ENCODE measurements at regions not wholly inside any gene's neighbourhood (a gene's known extent, or its start where the extent isn't known, plus 50 kb on each side); places are given as distances from the start of the nearest gene placed in this dataset.
"Not testable (repeated sequence)": the region's sequence is repeated elsewhere in the genome, so short reads cannot be mapped to it uniquely, and the experiment has no call there.

- no peak overlapping the region for H3K4me3 ChIP-seq (replicated peaks in 1 of 4; ENCODE audit: control extremely low read depth in 1 of 4, insufficient read depth in 1 of 4, low read depth in 3 of 4, low read length in 4 of 4)
- no peaks in the 10 kb centered on the region for H3K36me3 ChIP-seq (ENCODE audit: control insufficient read depth, insufficient read depth, low read length)
- no peaks in the 10 kb centered on the region for H3K4me1 ChIP-seq (ENCODE audit: control insufficient read depth, extremely low read depth, insufficient read depth, low read length)
- H3K27me3 ChIP-seq (ENCODE audit: control insufficient read depth, insufficient read depth, low read length) = no peaks in the 10 kb centered on the region
- H3K27ac ChIP-seq (ENCODE audit: insufficient read depth, low read length) = no peak overlapping the region
- no peak for DNase-seq (ENCODE audit: low read depth in 2 of 2)
- no peaks in the 10 kb centered on the region for H3K9me3 ChIP-seq (ENCODE audit: control insufficient read depth, insufficient read depth, low read depth, low read length)
- no peaks in the 10 kb centered on the region for H3K79me2 ChIP-seq (ENCODE audit: control insufficient read depth, insufficient read depth, low read length)
- H3K4me2 ChIP-seq (ENCODE audit: extremely low read depth, insufficient read depth, low read length) = no peak overlapping the region
- no peak overlapping the region for H2AFZ ChIP-seq (ENCODE audit: low read length)
- no peaks in the 10 kb centered on the region for H4K20me1 ChIP-seq (ENCODE audit: control insufficient read depth, extremely low read depth, insufficient read depth, low read length)
- TF ChIP-seq EZH2 (IDR thresholded peaks at IDR 0.05; ENCODE audit: low read length, missing control alignments) (no peak), CTCF (conservative IDR thresholded peaks at IDR 0.05 in 1 of 2, IDR thresholded peaks at IDR 0.05 in 1 of 2; ENCODE audit: low read depth in 1 of 2, low read length in 2 of 2) (no peak)
- H3K9ac ChIP-seq (ENCODE audit: insufficient read depth, low read length) = no peak overlapping the region
Measured at GRCh38 chr20:12243327-12243726, 325.6 kb downstream of the BTBD3 start.

GRCh38 chr20:12248481-12248880, 330.8 kb downstream of the BTBD3 start:
- Histone ChIP-seq H3K4me3 (replicated peaks in 1 of 4; ENCODE audit: control extremely low read depth in 1 of 4, insufficient read depth in 1 of 4, low read depth in 3 of 4, low read length in 4 of 4) (no peak overlapping the region), H3K79me2 (ENCODE audit: control insufficient read depth, insufficient read depth, low read length) (no peaks in the 10 kb centered on the region), H3K4me1 (ENCODE audit: control insufficient read depth, extremely low read depth, insufficient read depth, low read length) (no peaks in the 10 kb centered on the region), H2AFZ (ENCODE audit: low read length) (no peak overlapping the region), H3K9ac (ENCODE audit: insufficient read depth, low read length) (no peak overlapping the region), H3K27ac (ENCODE audit: insufficient read depth, low read length) (no peak overlapping the region), H3K27me3 (ENCODE audit: control insufficient read depth, insufficient read depth, low read length) (no peaks in the 10 kb centered on the region), H3K36me3 (ENCODE audit: control insufficient read depth, insufficient read depth, low read length) (no peaks in the 10 kb centered on the region), H4K20me1 (ENCODE audit: control insufficient read depth, extremely low read depth, insufficient read depth, low read length) (no peaks in the 10 kb centered on the region), H3K9me3 (ENCODE audit: control insufficient read depth, insufficient read depth, low read depth, low read length) (no peaks in the 10 kb centered on the region), H3K4me2 (ENCODE audit: extremely low read depth, insufficient read depth, low read length) (no peak overlapping the region)
- TF ChIP-seq CTCF (conservative IDR thresholded peaks at IDR 0.05 in 1 of 2, IDR thresholded peaks at IDR 0.05 in 1 of 2; ENCODE audit: low read depth in 1 of 2, low read length in 2 of 2) (no peak), EZH2 (IDR thresholded peaks at IDR 0.05; ENCODE audit: low read length, missing control alignments) (no peak)
- no peak for DNase-seq (ENCODE audit: low read depth in 2 of 2)

DNA sequence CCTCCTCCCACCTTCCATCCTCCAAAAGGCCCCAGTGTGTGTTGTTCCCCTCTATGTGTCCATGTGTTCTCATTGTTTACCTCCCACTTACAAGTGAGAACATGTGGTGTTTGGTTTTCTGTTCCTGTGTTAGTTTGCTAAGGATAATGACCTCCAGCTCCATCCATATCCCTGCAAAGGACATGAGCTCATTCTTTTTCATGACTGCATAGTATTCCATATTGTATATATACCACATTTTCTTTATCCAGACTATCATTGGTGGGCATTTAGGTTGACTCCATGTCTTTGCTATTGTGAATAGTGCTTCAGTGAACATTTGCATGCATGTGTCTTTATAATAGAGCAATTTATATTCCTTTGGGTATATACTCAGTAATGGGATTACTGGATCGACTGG, 333.0 kb downstream of the BTBD3 start:
- DNase-seq (ENCODE audit: low read depth in 2 of 2); H3K9ac ChIP-seq (ENCODE audit: insufficient read depth, low read length); H3K4me2 ChIP-seq (ENCODE audit: extremely low read depth, insufficient read depth, low read length); H3K4me1 ChIP-seq (ENCODE audit: control insufficient read depth, extremely low read depth, insufficient read depth, low read length); H3K27me3 ChIP-seq (ENCODE audit: control insufficient read depth, insufficient read depth, low read length); H3K9me3 ChIP-seq (ENCODE audit: control insufficient read depth, insufficient read depth, low read depth, low read length); H3K79me2 ChIP-seq (ENCODE audit: control insufficient read depth, insufficient read depth, low read length); H3K36me3 ChIP-seq (ENCODE audit: control insufficient read depth, insufficient read depth, low read length); H4K20me1 ChIP-seq (ENCODE audit: control insufficient read depth, extremely low read depth, insufficient read depth, low read length); H2AFZ ChIP-seq (ENCODE audit: low read length); H3K27ac ChIP-seq (ENCODE audit: insufficient read depth, low read length); H3K4me3 ChIP-seq (replicated peaks in 1 of 4; ENCODE audit: control extremely low read depth in 1 of 4, insufficient read depth in 1 of 4, low read depth in 3 of 4, low read length in 4 of 4): not testable (repeated sequence)

GRCh38 chr20:12252793-12253192, 335.1 kb downstream of the BTBD3 start:
- no peaks in the 10 kb centered on the region for H3K4me1 ChIP-seq (ENCODE audit: control insufficient read depth, extremely low read depth, insufficient read depth, low read length)
- no peak overlapping the region for H3K27ac ChIP-seq (ENCODE audit: insufficient read depth, low read length)
- no peak overlapping the region for H2AFZ ChIP-seq (ENCODE audit: low read length)
- H3K4me3 ChIP-seq (replicated peaks in 1 of 4; ENCODE audit: control extremely low read depth in 1 of 4, insufficient read depth in 1 of 4, low read depth in 3 of 4, low read length in 4 of 4) = no peak overlapping the region
- H3K27me3 ChIP-seq (ENCODE audit: control insufficient read depth, insufficient read depth, low read length) = no peaks in the 10 kb centered on the region
- TF ChIP-seq EZH2 (IDR thresholded peaks at IDR 0.05; ENCODE audit: low read length, missing control alignments) = no peak
- TF ChIP-seq CTCF (conservative IDR thresholded peaks at IDR 0.05 in 1 of 2, IDR thresholded peaks at IDR 0.05 in 1 of 2; ENCODE audit: low read depth in 1 of 2, low read length in 2 of 2) = no peak
- H3K4me2 ChIP-seq (ENCODE audit: extremely low read depth, insufficient read depth, low read length) = no peak overlapping the region
- no peaks in the 10 kb centered on the region for H4K20me1 ChIP-seq (ENCODE audit: control insufficient read depth, extremely low read depth, insufficient read depth, low read length)
- no peaks in the 10 kb centered on the region for H3K79me2 ChIP-seq (ENCODE audit: control insufficient read depth, insufficient read depth, low read length)
- DNase-seq (ENCODE audit: low read depth in 2 of 2) = peak; percentile 8 to 43
- no peaks in the 10 kb centered on the region for H3K36me3 ChIP-seq (ENCODE audit: control insufficient read depth, insufficient read depth, low read length)
- no peaks in the 10 kb centered on the region for H3K9me3 ChIP-seq (ENCODE audit: control insufficient read depth, insufficient read depth, low read depth, low read length)
- H3K9ac ChIP-seq (ENCODE audit: insufficient read depth, low read length) = no peak overlapping the region
